Right atrium auricular region (tissue), 2 donors: ENCODE measurements at regions not wholly inside any gene's neighbourhood (a gene's known extent, or its start where the extent isn't known, plus 50 kb on each side); places are given as distances from the start of the nearest gene placed in this dataset.

ENCODE experiments used
- DNase-seq: peaks from one replicate; pipeline ENCODE4 v3.0.0-alpha.2; 2019; ENCODE audit warnings: low spot score
- H3K27ac ChIP-seq, 2 donors: fragments of 200-600 bp; sonication (generic); 1 replicate in 1 of 2; 2 replicates in 1 of 2; pipeline ENCODE4 v1.5.1; 2016 to 2019
- H3K27me3 ChIP-seq, 2 donors: fragments of 200-600 bp; sonication (generic); one replicate each; pipeline versions ENCODE4 v1.5.1 to v1.6.0; 2017 to 2019
- H3K36me3 ChIP-seq: fragments of 200-600 bp; sonication (generic); one replicate; pipeline ENCODE4 v1.5.1; 2016
- H3K4me1 ChIP-seq, 2 donors: fragments of 200-600 bp; sonication (generic); one replicate each; pipeline versions ENCODE4 v1.5.1 to v1.6.0; 2017 to 2019
- H3K4me3 ChIP-seq, 2 donors: fragments of 200-600 bp; sonication (generic); 1 replicate in 1 of 2; 2 replicates in 1 of 2; pipeline ENCODE4 v1.5.1; 2017 to 2019; ENCODE audit warnings: mild to moderate bottlenecking in 1 of 2, moderate library complexity in 1 of 2
- H3K9me3 ChIP-seq, 2 donors: fragments of 200-600 bp; sonication (generic); one replicate each; pipeline ENCODE4 v1.5.1; 2019
- TF ChIP-seq, protein P1 (sequence below), 2 donors: fragments of 200-600 bp; sonication (generic); IDR thresholded peaks; one replicate each; pipeline ENCODE4 v1.5.1; 2019; ENCODE audit warnings: antibody characterized with exemption in 2 of 2

DNA sequence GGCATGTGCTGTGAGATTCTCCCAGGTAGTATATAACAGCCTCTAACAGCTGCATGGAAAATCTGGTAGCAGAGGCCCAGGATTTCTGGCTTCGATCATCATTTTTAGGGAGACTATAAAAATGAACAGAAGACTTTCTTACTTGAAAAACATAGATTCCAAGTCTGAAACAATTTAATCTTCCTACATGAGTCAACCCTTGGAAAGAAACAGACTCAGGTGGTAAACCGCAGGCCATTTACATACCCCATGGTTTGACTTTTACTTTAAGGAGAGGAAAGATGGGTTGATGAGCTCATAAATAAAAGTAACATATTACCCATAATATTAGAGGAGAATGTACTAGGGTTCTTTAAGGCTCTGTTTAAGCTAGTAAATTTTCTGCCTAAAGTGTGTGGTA, 121.6 kb downstream of the CYSLTR2 start:
- Histone ChIP-seq H3K27ac (no peak overlapping the region), H3K9me3 (peaks cover 0 to 7% of the 10 kb centered on the region in 2 donors), H3K4me3 (no peak overlapping the region), H3K27me3 (no peaks in the 10 kb centered on the region), H3K4me1 (no peaks in the 10 kb centered on the region), H3K36me3 (no peaks in the 10 kb centered on the region)
- TF ChIP-seq, protein P1, sequence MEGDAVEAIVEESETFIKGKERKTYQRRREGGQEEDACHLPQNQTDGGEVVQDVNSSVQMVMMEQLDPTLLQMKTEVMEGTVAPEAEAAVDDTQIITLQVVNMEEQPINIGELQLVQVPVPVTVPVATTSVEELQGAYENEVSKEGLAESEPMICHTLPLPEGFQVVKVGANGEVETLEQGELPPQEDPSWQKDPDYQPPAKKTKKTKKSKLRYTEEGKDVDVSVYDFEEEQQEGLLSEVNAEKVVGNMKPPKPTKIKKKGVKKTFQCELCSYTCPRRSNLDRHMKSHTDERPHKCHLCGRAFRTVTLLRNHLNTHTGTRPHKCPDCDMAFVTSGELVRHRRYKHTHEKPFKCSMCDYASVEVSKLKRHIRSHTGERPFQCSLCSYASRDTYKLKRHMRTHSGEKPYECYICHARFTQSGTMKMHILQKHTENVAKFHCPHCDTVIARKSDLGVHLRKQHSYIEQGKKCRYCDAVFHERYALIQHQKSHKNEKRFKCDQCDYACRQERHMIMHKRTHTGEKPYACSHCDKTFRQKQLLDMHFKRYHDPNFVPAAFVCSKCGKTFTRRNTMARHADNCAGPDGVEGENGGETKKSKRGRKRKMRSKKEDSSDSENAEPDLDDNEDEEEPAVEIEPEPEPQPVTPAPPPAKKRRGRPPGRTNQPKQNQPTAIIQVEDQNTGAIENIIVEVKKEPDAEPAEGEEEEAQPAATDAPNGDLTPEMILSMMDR (IDR thresholded peaks at IDR 0.05) = no peak
- no peak for DNase-seq

DNA sequence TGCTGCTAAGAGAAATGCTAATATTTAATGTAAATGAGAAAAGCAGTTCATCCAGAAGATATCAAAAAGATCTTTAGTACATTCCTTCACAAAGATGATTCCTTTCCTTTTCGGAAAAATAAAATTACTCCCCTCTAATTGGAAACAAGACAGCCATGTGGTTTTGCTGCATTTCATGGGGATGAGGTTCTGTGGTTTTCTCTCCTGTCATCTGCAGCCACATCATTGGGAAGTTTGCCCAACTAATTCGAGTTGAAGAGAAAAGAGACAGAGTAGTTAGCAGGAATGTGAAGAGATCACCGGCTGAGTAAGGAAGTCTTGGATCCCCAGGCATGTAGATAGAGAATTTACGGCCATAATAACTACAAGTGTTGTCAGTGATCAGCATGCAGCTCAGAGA, 122.1 kb downstream of the CYSLTR2 start:
- no peak overlapping the region for H3K27ac ChIP-seq
- H3K9me3 ChIP-seq = peaks cover 0 to 12% of the 10 kb centered on the region in 2 donors
- H3K4me1 ChIP-seq = no peaks in the 10 kb centered on the region
- no peaks in the 10 kb centered on the region for H3K36me3 ChIP-seq
- H3K4me3 ChIP-seq = no peak overlapping the region
- DNase-seq = no peak
- H3K27me3 ChIP-seq = no peaks in the 10 kb centered on the region
- TF ChIP-seq, protein P1 (IDR thresholded peaks at IDR 0.05) = no peak

DNA sequence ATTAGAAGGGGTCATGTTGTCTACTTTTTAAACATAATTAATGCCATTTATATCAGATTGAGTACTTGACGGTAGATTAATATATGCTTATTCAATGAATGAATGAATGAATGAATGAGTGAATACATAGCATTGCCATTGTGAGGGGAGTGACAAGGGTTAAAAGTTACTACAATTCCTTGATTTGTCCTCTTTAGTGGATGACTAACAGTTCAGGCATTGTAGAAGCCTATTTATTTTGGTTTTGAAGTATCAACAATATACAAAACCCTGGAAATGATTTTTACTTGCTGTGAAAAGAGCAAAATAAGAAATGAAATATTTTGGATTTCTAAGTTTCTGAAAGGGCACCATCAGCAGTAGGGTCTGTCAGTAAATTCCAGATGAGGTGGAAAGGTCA, 122.7 kb downstream of the CYSLTR2 start:
- no peak for DNase-seq
- H3K27ac ChIP-seq = no peak overlapping the region
- no peaks in the 10 kb centered on the region for H3K4me1 ChIP-seq
- no peak overlapping the region for H3K4me3 ChIP-seq
- H3K27me3 ChIP-seq = no peaks in the 10 kb centered on the region
- TF ChIP-seq, protein P1 (IDR thresholded peaks at IDR 0.05) = no peak
- peaks cover 0 to 18% of the 10 kb centered on the region in 2 donors for H3K9me3 ChIP-seq
- no peaks in the 10 kb centered on the region for H3K36me3 ChIP-seq

DNA sequence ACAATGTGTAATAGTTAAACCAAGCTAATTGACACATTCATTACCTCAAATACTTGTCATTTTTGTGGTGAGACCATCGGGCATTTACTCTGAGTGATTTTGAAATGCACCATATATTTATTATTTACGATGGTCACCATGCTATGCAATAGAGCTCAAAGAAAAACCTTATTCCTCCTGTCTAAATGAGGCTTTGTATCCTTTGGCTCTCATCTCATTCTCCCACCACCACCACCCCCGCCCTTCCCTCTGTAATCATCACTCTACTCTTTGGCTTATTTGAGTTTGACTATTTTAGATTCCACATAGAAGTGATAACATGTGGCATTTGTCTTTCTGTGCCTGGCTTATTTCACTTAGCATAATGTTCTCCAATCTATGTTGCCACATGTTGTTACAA, 124.9 kb downstream of the CYSLTR2 start:
- no peaks in the 10 kb centered on the region for H3K27me3 ChIP-seq
- no peaks in the 10 kb centered on the region for H3K36me3 ChIP-seq
- DNase-seq = no peak
- H3K9me3 ChIP-seq = peaks cover 0 to 30% of the 10 kb centered on the region in 2 donors
- no peak overlapping the region for H3K4me3 ChIP-seq
- H3K27ac ChIP-seq = no peak overlapping the region
- peaks cover 0 to 7% of the 10 kb centered on the region in 2 donors for H3K4me1 ChIP-seq
- TF ChIP-seq, protein P1 (IDR thresholded peaks at IDR 0.05) = no peak

DNA sequence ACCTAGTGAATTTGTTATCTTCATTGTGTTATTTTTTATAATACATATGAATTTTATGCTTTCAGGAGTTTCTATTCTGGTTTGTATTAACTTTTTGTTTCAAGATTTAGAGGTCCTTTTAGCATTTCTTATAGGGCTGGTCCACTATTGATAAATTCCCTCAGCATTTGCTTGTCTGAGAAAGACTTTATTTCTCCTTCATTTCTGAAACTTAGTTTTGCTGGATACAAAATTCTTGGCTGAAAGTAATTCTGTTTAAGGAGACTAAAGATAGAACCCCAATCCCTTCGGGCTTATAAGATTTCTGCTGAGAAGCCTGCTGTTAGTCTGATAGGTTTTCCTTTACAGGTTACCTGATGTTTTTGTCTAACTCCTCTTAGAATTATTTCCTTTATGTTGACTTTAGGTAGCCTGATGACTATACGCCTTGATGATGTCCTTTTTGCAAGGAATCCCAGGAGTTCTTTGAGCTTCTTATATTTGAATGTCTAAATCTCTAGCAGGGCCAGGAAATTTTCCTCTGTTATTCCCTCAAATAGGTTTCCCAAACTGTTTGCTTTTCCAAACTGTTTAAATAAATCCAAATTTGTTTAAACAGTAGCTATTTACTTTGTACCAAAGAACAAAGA, 127.1 kb downstream of the CYSLTR2 start:
- H3K9me3 ChIP-seq = peaks cover 0 to 30% of the 10 kb centered on the region in 2 donors
- H3K4me1 ChIP-seq = peaks cover 0 to 12% of the 10 kb centered on the region in 2 donors
- TF ChIP-seq, protein P1 (IDR thresholded peaks at IDR 0.05) = no peak
- H3K27ac ChIP-seq = no peak overlapping the region
- no peaks in the 10 kb centered on the region for H3K27me3 ChIP-seq
- H3K4me3 ChIP-seq = no peak overlapping the region
- no peaks in the 10 kb centered on the region for H3K36me3 ChIP-seq
- no peak for DNase-seq

DNA sequence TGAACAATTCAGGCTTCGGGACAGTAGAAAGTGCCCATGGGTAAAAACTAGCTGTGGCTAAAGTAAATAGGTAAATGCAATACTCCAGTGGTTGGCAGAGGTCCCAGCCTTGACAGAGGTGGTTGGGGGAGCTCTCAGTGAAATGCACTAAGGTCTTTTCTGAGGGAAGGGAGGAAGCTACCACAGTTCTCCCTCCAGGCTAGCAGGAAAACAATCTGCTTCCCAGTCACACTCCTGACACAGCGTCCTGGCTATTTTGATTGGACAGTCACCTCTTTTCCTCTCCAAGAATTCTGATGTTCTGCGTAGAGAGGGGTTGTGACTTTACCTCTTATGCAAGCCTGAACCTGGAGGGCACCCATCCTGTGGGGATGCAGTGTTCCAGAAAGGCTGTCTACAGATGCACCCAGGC, 128.7 kb downstream of the CYSLTR2 start:
- peaks cover 0 to 30% of the 10 kb centered on the region in 2 donors for H3K9me3 ChIP-seq
- no peaks in the 10 kb centered on the region for H3K27me3 ChIP-seq
- no peak overlapping the region for H3K4me3 ChIP-seq
- peaks cover 0 to 12% of the 10 kb centered on the region in 2 donors for H3K4me1 ChIP-seq
- H3K27ac ChIP-seq = peak overlapping the region in 1 of 2 donors; percentile 36
- TF ChIP-seq, protein P1 (IDR thresholded peaks at IDR 0.05) = no peak
- DNase-seq = no peak
- no peaks in the 10 kb centered on the region for H3K36me3 ChIP-seq
